ENCODE measurements at regions not wholly inside any gene's neighbourhood (a gene's known extent, or its start where the extent isn't known, plus 50 kb on each side); places are given as distances from the start of the nearest gene placed in this dataset.

DNA sequence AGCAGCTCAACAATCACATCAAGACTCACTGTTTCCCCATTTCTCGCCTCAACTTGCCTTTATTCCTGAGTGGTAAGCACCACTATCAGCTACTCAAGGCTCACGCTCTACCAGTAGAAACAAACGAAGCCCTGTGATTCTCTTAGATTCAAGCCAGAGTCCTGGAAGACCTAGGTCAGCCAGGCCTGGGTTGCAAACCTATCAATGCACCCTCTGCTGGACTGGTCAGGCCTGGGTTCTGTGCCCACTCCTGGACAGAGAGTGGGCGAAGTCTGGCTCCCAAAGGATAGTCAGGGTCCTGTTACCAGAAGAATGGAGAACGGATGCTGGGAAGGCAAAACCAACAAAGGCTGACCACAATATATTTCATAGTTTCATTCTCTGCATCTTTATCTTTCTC lies 308.4 kb downstream of the SHQ1 start:
- Histone ChIP-seq H3K4me3 (replicated peaks in 1 of 3; ENCODE audit: insufficient read depth in 1 of 3, low read depth in 1 of 3, low read length in 3 of 3) (no peak overlapping the region), H2AFZ (ENCODE audit: low read depth, low read length) (no peak overlapping the region), H3K4me1 (ENCODE audit: control insufficient read depth, extremely low read depth, insufficient read depth, low read length) (no peaks in the 10 kb centered on the region), H3K9me3 (replicated peaks; ENCODE audit: control insufficient read depth, insufficient read depth, low read length) (no peaks in the 10 kb centered on the region), H3K9ac (replicated peaks; ENCODE audit: extremely low read depth, insufficient read depth, low read length) (no peak overlapping the region), H3K36me3 (ENCODE audit: control insufficient read depth in 2 of 2, extremely low read depth in 1 of 2, insufficient read depth in 2 of 2, low read length in 2 of 2) (no peaks in the 10 kb centered on the region), H3K79me2 (ENCODE audit: control insufficient read depth, insufficient read depth, low read length) (no peaks in the 10 kb centered on the region), H3K9me1 (replicated peaks; ENCODE audit: control insufficient read depth, extremely low read depth, insufficient read depth, low read length) (no peaks in the 10 kb centered on the region), H3K27ac (ENCODE audit: insufficient read depth, low read depth, low read length) (no peak overlapping the region), H3K4me2 (ENCODE audit: insufficient read depth, low read length) (no peak overlapping the region), H4K20me1 (replicated peaks; ENCODE audit: control insufficient read depth, extremely low read depth, insufficient read depth, low read length) (no peaks in the 10 kb centered on the region), H3K27me3 (ENCODE audit: control insufficient read depth in 2 of 2, insufficient read depth in 2 of 2, low read length in 2 of 2) (no peaks in the 10 kb centered on the region)
- no peak for FAIRE-seq
- dilution Hi-C loops (cut with MboI; ENCODE audit: extremely low pct_ligation_motif_present, low sequenced_read_pairs): no loop called here
- DNase-seq (ENCODE audit: low read depth, low spot score): no peak
- CTCF ChIA-PET: no interaction called here
- POLR2A ChIA-PET: no interaction called here
- intact Hi-C loops (cut with micrococcal nuclease): no loop called here
- no TSS peak for BruUV-seq (replicated peaks)
- TF ChIP-seq, protein P1, sequence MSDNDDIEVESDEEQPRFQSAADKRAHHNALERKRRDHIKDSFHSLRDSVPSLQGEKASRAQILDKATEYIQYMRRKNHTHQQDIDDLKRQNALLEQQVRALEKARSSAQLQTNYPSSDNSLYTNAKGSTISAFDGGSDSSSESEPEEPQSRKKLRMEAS (IDR thresholded peaks at IDR 0.05; ENCODE audit: insufficient read depth, insufficient read length): no peak
- TF ChIP-seq POLR2AphosphoS5 (IDR thresholded peaks at IDR 0.05; ENCODE audit: insufficient read depth, low read depth, low read length): no peak
- no peak for TF ChIP-seq EZH2 (IDR thresholded peaks at IDR 0.05; ENCODE audit: borderline replicate concordance, low read depth, low read length, severe bottlenecking)
- TF ChIP-seq GATA2 (IDR thresholded peaks at IDR 0.05; ENCODE audit: insufficient read depth, insufficient read length, low read depth, low read length): no peak
- TF ChIP-seq MYC (IDR thresholded peaks at IDR 0.05; ENCODE audit: low read depth, low read length): no peak
- TF ChIP-seq, protein P2, sequence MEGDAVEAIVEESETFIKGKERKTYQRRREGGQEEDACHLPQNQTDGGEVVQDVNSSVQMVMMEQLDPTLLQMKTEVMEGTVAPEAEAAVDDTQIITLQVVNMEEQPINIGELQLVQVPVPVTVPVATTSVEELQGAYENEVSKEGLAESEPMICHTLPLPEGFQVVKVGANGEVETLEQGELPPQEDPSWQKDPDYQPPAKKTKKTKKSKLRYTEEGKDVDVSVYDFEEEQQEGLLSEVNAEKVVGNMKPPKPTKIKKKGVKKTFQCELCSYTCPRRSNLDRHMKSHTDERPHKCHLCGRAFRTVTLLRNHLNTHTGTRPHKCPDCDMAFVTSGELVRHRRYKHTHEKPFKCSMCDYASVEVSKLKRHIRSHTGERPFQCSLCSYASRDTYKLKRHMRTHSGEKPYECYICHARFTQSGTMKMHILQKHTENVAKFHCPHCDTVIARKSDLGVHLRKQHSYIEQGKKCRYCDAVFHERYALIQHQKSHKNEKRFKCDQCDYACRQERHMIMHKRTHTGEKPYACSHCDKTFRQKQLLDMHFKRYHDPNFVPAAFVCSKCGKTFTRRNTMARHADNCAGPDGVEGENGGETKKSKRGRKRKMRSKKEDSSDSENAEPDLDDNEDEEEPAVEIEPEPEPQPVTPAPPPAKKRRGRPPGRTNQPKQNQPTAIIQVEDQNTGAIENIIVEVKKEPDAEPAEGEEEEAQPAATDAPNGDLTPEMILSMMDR (IDR thresholded peaks at IDR 0.05; ENCODE audit: extremely low read depth in 1 of 2, insufficient read depth in 1 of 2, low read depth in 1 of 2, low read length in 2 of 2): no peak
- no peak for TF ChIP-seq FOS (IDR thresholded peaks at IDR 0.05; ENCODE audit: borderline replicate concordance, insufficient read depth, low read length)
- no peak for TF ChIP-seq POLR2A (IDR thresholded peaks at IDR 0.05; ENCODE audit: low read depth, low read length)
- no peak for TF ChIP-seq JUN (IDR thresholded peaks at IDR 0.05; ENCODE audit: borderline replicate concordance, insufficient read depth, insufficient read length, low read depth)

Data from endothelial cell of umbilical vein (primary cell).